HG03439 (cell line): ENCODE measurements at regions not wholly inside any gene's neighbourhood (a gene's known extent, or its start where the extent isn't known, plus 50 kb on each side); places are given as distances from the start of the nearest gene placed in this dataset.
A peak's percentile ranks its signal among the peaks of the same experiment; 100 is the strongest.
"Not testable (repeated sequence)": the region's sequence is repeated elsewhere in the genome, so short reads cannot be mapped to it uniquely, and the experiment has no call there.

Experiments
- ATAC-seq: cut with Tn5 transposase; IDR thresholded peaks from one replicate; pipeline ENCODE4 v1.9.1; 2021; ENCODE audit warnings: mild to moderate bottlenecking, moderate library complexity; ENCODE audit not compliant: unreplicated experiment

GRCh38 chr9:90526386-90526785 lies 116.2 kb downstream of the DIRAS2 start:
- no peak for ATAC-seq

GRCh38 chr9:90536094-90536493 lies 106.5 kb downstream of the DIRAS2 start:
- not testable (repeated sequence) for ATAC-seq

- no peak for ATAC-seq
These were observed 104.1 kb downstream of the DIRAS2 start for GRCh38 chr9:90538566-90538965.

- no peak for ATAC-seq
These were observed 103.3 kb downstream of the DIRAS2 start for GRCh38 chr9:90539286-90539685.

- no peak for ATAC-seq
These were observed 101.9 kb downstream of the DIRAS2 start for GRCh38 chr9:90540734-90541133.

- ATAC-seq: no peak
These were observed 98.1 kb downstream of the DIRAS2 start for GRCh38 chr9:90544488-90544887.

GRCh38 chr9:90546200-90546599 lies 96.4 kb downstream of the DIRAS2 start:
- ATAC-seq: no peak

- ATAC-seq: no peak
These were observed 94.7 kb downstream of the DIRAS2 start for GRCh38 chr9:90547896-90548295.

GRCh38 chr9:90552317-90552716 lies 90.3 kb downstream of the DIRAS2 start:
- peak; percentile 74 for ATAC-seq

- ATAC-seq: no peak
These were observed 87.1 kb downstream of the DIRAS2 start for GRCh38 chr9:90555351-90556057.

GRCh38 chr9:90556897-90557675 lies 85.5 kb downstream of the DIRAS2 start:
- no peak for ATAC-seq

GRCh38 chr9:90559075-90560073 lies 83.2 kb downstream of the DIRAS2 start:
- ATAC-seq: no peak
